Astrocyte of the cerebellum (primary cell): ENCODE measurements at regions not wholly inside any gene's neighbourhood (a gene's known extent, or its start where the extent isn't known, plus 50 kb on each side); places are given as distances from the start of the nearest gene placed in this dataset.

ENCODE experiments used
- DNase-seq: peaks from one replicate; pipeline ENCODE4 v3.0.0-alpha.2; 2011; ENCODE audit warnings: low read depth
- H3K4me3 ChIP-seq: 2 replicates; pipeline ENCODE4 v1.5.1; 2011; ENCODE audit warnings: mild to moderate bottlenecking, low read depth, low read length, moderate library complexity
- in situ Hi-C: cut with HindIII; loops from 2 replicates; pipeline ENCODE4 v1.10.0; 2017; ENCODE audit warnings: low sequenced_read_pairs
- TF ChIP-seq, protein P1 (sequence below): IDR thresholded peaks from 2 replicates; pipeline ENCODE4 v1.5.1; 2012; ENCODE audit warnings: low read length, low read depth, moderate library complexity, mild to moderate bottlenecking; ENCODE audit errors: missing control alignments

DNA sequence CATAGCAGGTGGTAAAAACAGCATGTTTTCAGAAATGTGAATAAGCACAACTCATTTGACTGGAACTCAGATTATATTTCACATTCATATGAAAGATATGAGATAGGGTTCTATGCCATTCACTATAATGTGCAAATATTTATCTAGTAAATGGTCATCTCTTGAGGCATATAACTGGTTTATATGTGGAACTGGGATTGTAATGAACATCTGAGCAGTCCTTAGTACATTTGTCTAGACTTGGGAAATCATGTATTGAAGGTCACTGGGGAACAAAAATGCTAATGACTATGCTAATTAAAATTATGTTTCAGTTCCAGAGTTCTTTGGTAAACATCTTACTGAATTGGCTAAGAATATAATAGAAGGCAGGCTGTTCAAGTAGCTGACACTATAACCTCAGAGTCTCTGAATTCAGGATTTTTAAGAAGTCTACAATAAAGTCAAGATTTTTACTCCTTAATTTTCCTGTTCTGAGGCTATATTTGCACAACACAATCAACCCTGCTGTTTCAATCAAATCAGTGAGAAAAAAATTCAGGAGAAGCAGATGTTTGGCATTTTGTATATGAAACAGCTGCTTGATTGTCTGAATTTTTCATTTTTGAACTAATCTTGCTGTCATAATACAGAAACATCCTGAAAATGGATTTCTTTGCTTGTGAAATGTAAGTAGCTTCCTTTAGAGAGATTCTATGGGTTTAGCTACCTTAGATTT lies 244.8 kb upstream of the RGS18 start:
- TF ChIP-seq, protein P1, sequence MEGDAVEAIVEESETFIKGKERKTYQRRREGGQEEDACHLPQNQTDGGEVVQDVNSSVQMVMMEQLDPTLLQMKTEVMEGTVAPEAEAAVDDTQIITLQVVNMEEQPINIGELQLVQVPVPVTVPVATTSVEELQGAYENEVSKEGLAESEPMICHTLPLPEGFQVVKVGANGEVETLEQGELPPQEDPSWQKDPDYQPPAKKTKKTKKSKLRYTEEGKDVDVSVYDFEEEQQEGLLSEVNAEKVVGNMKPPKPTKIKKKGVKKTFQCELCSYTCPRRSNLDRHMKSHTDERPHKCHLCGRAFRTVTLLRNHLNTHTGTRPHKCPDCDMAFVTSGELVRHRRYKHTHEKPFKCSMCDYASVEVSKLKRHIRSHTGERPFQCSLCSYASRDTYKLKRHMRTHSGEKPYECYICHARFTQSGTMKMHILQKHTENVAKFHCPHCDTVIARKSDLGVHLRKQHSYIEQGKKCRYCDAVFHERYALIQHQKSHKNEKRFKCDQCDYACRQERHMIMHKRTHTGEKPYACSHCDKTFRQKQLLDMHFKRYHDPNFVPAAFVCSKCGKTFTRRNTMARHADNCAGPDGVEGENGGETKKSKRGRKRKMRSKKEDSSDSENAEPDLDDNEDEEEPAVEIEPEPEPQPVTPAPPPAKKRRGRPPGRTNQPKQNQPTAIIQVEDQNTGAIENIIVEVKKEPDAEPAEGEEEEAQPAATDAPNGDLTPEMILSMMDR = no peak
- in situ Hi-C loops = no loop called here
- H3K4me3 ChIP-seq = no peak overlapping the region
- DNase-seq = no peak

DNA sequence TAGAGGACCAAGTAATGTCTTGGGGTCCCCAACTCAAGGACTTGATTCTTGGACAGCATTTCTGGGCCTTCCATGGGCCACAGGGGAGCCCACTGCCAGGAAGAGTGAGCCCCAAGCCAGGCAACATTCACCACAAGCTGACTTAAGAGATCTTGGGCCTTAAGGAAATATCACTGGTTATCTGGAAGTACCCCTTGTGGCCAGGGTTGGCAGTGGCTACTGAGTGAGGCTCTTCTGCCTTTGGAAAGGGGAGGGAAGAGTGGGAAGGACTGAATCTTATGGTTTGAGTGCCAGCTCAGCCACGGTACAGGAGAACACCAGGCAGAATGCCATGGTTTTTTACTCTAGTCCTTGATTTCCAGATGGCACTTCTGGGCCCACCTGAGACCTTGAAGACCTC lies 228.9 kb upstream of the RGS18 start:
- no peak overlapping the region for H3K4me3 ChIP-seq
- no peak for DNase-seq
- TF ChIP-seq, protein P1 = no peak
- in situ Hi-C loops = no loop called here

- no peak overlapping the region for H3K4me3 ChIP-seq
- in situ Hi-C loops = no loop called here
- TF ChIP-seq, protein P1 = no peak
Observed at GRCh38 chr1:191943684-191944083, 214.6 kb upstream of the RGS18 start.

DNA sequence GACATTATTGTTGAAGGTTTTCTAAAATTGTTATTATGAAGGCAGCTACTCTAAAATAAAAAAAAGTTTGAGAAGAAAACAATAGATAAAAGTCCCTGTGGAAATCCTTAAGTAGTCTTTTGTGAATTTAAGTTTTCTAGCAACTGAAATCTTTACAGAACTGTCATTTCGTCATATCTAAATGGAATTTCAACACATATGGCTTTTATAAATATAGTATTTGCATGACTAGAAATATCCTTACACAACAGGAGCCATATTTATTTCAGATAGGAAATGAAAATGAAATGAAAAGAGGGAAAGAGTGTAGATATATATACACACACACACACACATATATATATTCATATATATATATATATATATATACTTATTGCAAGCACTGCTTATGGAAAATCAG lies 204.7 kb upstream of the RGS18 start:
- in situ Hi-C loops = no loop called here
- TF ChIP-seq, protein P1 = no peak
- no peak for DNase-seq
- H3K4me3 ChIP-seq = no peak overlapping the region

More at GRCh38 chr1:191943684-191944083, 214.6 kb upstream of the RGS18 start:
- no peak for DNase-seq

- no peak for DNase-seq
- in situ Hi-C loops = no loop called here
- TF ChIP-seq, protein P1 = no peak
- H3K4me3 ChIP-seq = no peak overlapping the region
Observed at GRCh38 chr1:191959856-191960255, 198.4 kb upstream of the RGS18 start.

DNA sequence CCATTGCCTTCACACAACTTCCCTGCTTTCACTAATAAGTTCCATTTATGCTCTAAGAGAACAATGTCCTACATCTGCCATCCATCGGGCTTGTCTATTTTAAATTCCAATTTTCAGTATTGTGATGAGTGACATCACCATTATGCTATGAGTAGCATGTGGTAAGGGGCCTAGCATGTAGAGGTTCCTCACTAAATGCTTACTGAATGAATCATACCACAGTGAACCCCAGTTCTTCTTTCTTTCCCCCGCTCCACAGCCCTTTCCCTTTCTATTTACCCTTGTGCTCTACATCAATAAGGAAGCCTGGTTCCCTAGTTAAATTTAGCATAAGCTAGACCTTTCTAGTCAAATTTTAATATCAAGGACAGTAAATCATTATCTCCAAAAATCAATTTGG lies 195.0 kb upstream of the RGS18 start:
- no peak for DNase-seq
- no peak overlapping the region for H3K4me3 ChIP-seq
- in situ Hi-C loops = no loop called here
- TF ChIP-seq, protein P1 = no peak
